GM23248 (cell line): ENCODE measurements at regions not wholly inside any gene's neighbourhood (a gene's known extent, or its start where the extent isn't known, plus 50 kb on each side); places are given as distances from the start of the nearest gene placed in this dataset.
A peak's percentile ranks its signal among the peaks of the same experiment; 100 is the strongest.

Experiments used
- DNase-seq: peaks from one replicate; pipeline ENCODE4 v3.0.0-alpha.2; 2015
- H2AFZ ChIP-seq: fragments of 200-600 bp; sonication (generic); 2 replicates; pipeline ENCODE4 v1.6.1; 2016; ENCODE audit warnings: antibody characterized with exemption
- H3F3A ChIP-seq: fragments of 200-600 bp; sonication (generic); 2 replicates; pipeline ENCODE4 v1.6.1; 2016; ENCODE audit warnings: mild to moderate bottlenecking, antibody characterized with exemption, mixed run types; ENCODE audit not compliant: insufficient read depth
- H3K27ac ChIP-seq: fragments of 200-600 bp; sonication (generic); 2 replicates; pipeline ENCODE4 v1.5.1; 2016; ENCODE audit warnings: mild to moderate bottlenecking
- H3K27me3 ChIP-seq: fragments of 200-600 bp; sonication (generic); replicated peaks from 2 replicates; pipeline ENCODE4 v1.6.1; 2016; ENCODE audit warnings: mild to moderate bottlenecking; ENCODE audit not compliant: insufficient read depth
- H3K36me3 ChIP-seq: fragments of 200-600 bp; sonication (generic); 2 replicates; pipeline ENCODE4 v1.6.1; 2016; ENCODE audit warnings: low read depth, mild to moderate bottlenecking
- H3K4me1 ChIP-seq: fragments of 200-600 bp; sonication (generic); 2 replicates; pipeline ENCODE4 v1.6.1; 2016; ENCODE audit warnings: mild to moderate bottlenecking; ENCODE audit not compliant: insufficient read depth
- H3K4me2 ChIP-seq: fragments of 200-600 bp; sonication (generic); one replicate; pipeline ENCODE4 v1.6.1; 2016; ENCODE audit warnings: mild to moderate bottlenecking; ENCODE audit not compliant: unreplicated experiment
- H3K4me3 ChIP-seq: fragments of 200-600 bp; sonication (generic); 2 replicates; pipeline ENCODE4 v1.5.1; 2016; ENCODE audit warnings: mild to moderate bottlenecking
- H3K79me2 ChIP-seq: fragments of 200-600 bp; sonication (generic); 2 replicates; pipeline ENCODE4 v1.6.1; 2016; ENCODE audit warnings: mild to moderate bottlenecking; ENCODE audit not compliant: insufficient read depth
- H3K9ac ChIP-seq: fragments of 200-600 bp; sonication (generic); 2 replicates; pipeline ENCODE4 v1.6.1; 2016; ENCODE audit warnings: mild to moderate bottlenecking
- H3K9me2 ChIP-seq: fragments of 200-600 bp; sonication (generic); 2 replicates; pipeline ENCODE4 v1.6.1; 2016; ENCODE audit warnings: mixed run types, mild to moderate bottlenecking, moderate library complexity; ENCODE audit not compliant: insufficient read depth
- H3K9me3 ChIP-seq: fragments of 200-600 bp; sonication (generic); one replicate; pipeline ENCODE4 v1.6.1; 2017; ENCODE audit warnings: low read depth
- H4K20me1 ChIP-seq: fragments of 200-600 bp; sonication (generic); 2 replicates; pipeline ENCODE4 v1.6.0; 2016; ENCODE audit not compliant: insufficient read depth
- EZH2 ChIP-seq: fragments of 200-600 bp; sonication (generic); IDR thresholded peaks from 2 replicates; pipeline ENCODE4 v1.6.1; 2018; ENCODE audit warnings: antibody characterized with exemption, mild to moderate bottlenecking; ENCODE audit not compliant: insufficient read depth, poor library complexity, severe bottlenecking
- EZH2phosphoT487 ChIP-seq: fragments of 200-600 bp; sonication (generic); IDR thresholded peaks from 2 replicates; pipeline ENCODE4 v1.6.1; 2018; ENCODE audit warnings: antibody characterized with exemption, moderate library complexity, mild to moderate bottlenecking, low read depth; ENCODE audit not compliant: insufficient read depth
- WGBS, 2 experiments: methylation state at CpG; one replicate each; pipeline ENCODE4 v1.1.6; 2015 to 2017; ENCODE audit warnings: low lambda C conversion rate in 2 of 2, low coverage in 1 of 2; ENCODE audit errors: missing lambda C conversion rate in 2 of 2; 5-methylcytosine and 5-hydroxymethylcytosine counted together
- in situ Hi-C: fragments of 300-500 bp; cut with MboI; formaldehyde crosslinking; loops from 2 replicates; pipeline ENCODE4 v1.15.0; 2020

DNA sequence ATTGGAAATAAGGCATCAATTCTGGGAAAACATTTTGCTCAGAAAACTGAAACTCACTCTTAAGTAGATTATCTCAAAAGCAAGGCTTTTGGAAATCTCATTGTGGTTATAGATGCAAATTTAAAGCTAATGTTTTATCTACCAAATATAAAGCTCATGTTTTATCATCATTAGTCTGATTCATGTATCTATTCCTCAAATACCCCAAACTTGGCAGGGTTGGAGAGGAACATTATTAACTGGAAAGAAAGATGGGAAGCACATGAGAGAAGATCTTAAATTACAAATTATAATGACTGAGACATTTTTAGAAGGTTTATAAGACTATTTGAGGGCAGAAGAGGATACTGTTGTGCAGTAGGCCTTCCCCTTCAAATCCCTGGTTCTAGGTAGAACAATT lies 137.3 kb upstream of the TGFBR2 start:
- Histone ChIP-seq H3K27ac (no peak overlapping the region), H3K27me3 (no peaks in the 10 kb centered on the region), H3K9ac (no peak overlapping the region), H3K36me3 (no peaks in the 10 kb centered on the region), H3F3A (peaks cover 50% of the 10 kb centered on the region), H4K20me1 (no peaks in the 10 kb centered on the region), H2AFZ (no peak overlapping the region), H3K4me3 (no peak overlapping the region), H3K9me3 (no peaks in the 10 kb centered on the region), H3K9me2 (0 out of 2 replicates have a peak, but pooled peaks cover 3% of the 10 kb centered on the region), H3K79me2 (no peaks in the 10 kb centered on the region), H3K4me2 (no peak overlapping the region), H3K4me1 (peaks cover 51% of the 10 kb centered on the region)
- no peak for TF ChIP-seq EZH2
- no peak for TF ChIP-seq EZH2phosphoT487
- no peak for DNase-seq
- in situ Hi-C loops: no loop called here

- H3K4me3 ChIP-seq: no peak overlapping the region
- H3K4me2 ChIP-seq: peak overlapping the region; percentile 39
- DNase-seq: peak; percentile 67
- peaks cover 56% of the 10 kb centered on the region for H3K4me1 ChIP-seq
- WGBS, 2 experiments: 94 to 98% methylated on average over 2 of the region's 2 CpGs
- H3K27me3 ChIP-seq: no peaks in the 10 kb centered on the region
- no peaks in the 10 kb centered on the region for H3K79me2 ChIP-seq
- in situ Hi-C loops: no loop called here
- no peak overlapping the region for H2AFZ ChIP-seq
- H3K27ac ChIP-seq: peak overlapping the region; percentile 44
- H3F3A ChIP-seq: peaks cover 58% of the 10 kb centered on the region
- no peaks in the 10 kb centered on the region for H4K20me1 ChIP-seq
- 0 out of 2 replicates have a peak, but pooled peaks cover 3% of the 10 kb centered on the region for H3K9me2 ChIP-seq
- H3K9ac ChIP-seq: no peak overlapping the region
- TF ChIP-seq EZH2 (no peak), EZH2phosphoT487 (no peak)
- H3K9me3 ChIP-seq: no peaks in the 10 kb centered on the region
- no peaks in the 10 kb centered on the region for H3K36me3 ChIP-seq
Observed at GRCh38 chr3:30470496-30470895, 135.9 kb upstream of the TGFBR2 start.

- in situ Hi-C loops: no loop called here
- H3F3A ChIP-seq: peaks cover 58% of the 10 kb centered on the region
- H3K4me2 ChIP-seq: peak overlapping the region; percentile 39
- no peaks in the 10 kb centered on the region for H3K79me2 ChIP-seq
- H3K27me3 ChIP-seq: no peaks in the 10 kb centered on the region
- no peaks in the 10 kb centered on the region for H4K20me1 ChIP-seq
- H3K27ac ChIP-seq: peak overlapping the region; percentile 44
- H3K4me1 ChIP-seq: peaks cover 56% of the 10 kb centered on the region
- 4 to 18% methylated on average over 2 of the region's 2 CpGs for WGBS, 2 experiments
- H3K36me3 ChIP-seq: no peaks in the 10 kb centered on the region
- H3K9me2 ChIP-seq: 0 out of 2 replicates have a peak, but pooled peaks cover 3% of the 10 kb centered on the region
- H3K4me3 ChIP-seq: no peak overlapping the region
- H3K9me3 ChIP-seq: no peaks in the 10 kb centered on the region
- 0 out of 2 replicates have a peak overlapping the region, but pooled peaks have one; percentile 1 for H3K9ac ChIP-seq
- TF ChIP-seq EZH2 (no peak), EZH2phosphoT487 (no peak)
- DNase-seq: peak; percentile 64
- H2AFZ ChIP-seq: 0 out of 2 replicates have a peak overlapping the region, but pooled peaks have one; percentile 25
Observed at GRCh38 chr3:30471066-30471465, 135.3 kb upstream of the TGFBR2 start.

DNA sequence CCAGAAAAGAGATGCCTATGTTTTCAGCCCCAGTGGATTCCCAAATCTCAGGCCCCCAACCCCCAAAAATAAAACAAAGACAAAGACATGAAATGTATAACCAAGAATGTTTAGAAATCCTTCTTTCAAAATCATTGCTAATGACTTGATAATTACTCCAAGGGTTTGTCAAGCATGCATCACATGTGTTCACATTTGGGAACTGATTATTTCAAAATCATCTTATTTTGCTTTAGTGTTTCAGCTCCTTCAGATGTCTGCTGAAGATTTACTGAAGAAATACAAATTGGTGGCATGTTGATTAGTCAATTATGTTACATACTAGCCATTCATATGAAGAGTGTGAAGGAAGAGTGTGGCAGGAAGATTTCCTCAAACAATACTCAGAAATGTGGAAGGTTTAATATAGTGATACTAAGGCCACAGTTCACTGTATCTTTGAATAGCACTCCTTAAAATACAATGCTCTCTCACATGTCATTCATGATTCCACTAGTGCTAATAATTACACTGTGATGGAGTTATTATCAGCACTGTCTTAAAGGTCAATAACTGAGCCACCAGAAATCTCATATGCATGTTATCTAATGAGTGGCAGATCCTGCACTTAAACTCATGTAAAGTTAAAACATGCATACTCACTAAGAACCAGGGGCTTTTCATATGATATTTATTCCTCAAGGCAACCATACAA lies 134.5 kb upstream of the TGFBR2 start:
- Histone ChIP-seq H3F3A (peaks cover 58% of the 10 kb centered on the region), H3K27ac (peak overlapping the region; percentile 44), H3K4me2 (peak overlapping the region; percentile 39), H3K79me2 (no peaks in the 10 kb centered on the region), H3K9me3 (no peaks in the 10 kb centered on the region), H3K36me3 (no peaks in the 10 kb centered on the region), H4K20me1 (no peaks in the 10 kb centered on the region), H3K27me3 (no peaks in the 10 kb centered on the region), H3K4me1 (peaks cover 62% of the 10 kb centered on the region), H3K4me3 (no peak overlapping the region), H3K9me2 (0 out of 2 replicates have a peak, but pooled peaks cover 3% of the 10 kb centered on the region), H2AFZ (no peak overlapping the region), H3K9ac (no peak overlapping the region)
- TF ChIP-seq EZH2phosphoT487 (no peak), EZH2 (no peak)
- in situ Hi-C loops: no loop called here
- no peak for DNase-seq
